HG03025 (cell line): ENCODE measurements at regions not wholly inside any gene's neighbourhood (a gene's known extent, or its start where the extent isn't known, plus 50 kb on each side); places are given as distances from the start of the nearest gene placed in this dataset.

Experiments used
- ATAC-seq: cut with Tn5 transposase; IDR thresholded peaks from one replicate; pipeline ENCODE4 v1.9.1; 2021; ENCODE audit warnings: mild to moderate bottlenecking, moderate library complexity; ENCODE audit not compliant: unreplicated experiment, low FRiP score

DNA sequence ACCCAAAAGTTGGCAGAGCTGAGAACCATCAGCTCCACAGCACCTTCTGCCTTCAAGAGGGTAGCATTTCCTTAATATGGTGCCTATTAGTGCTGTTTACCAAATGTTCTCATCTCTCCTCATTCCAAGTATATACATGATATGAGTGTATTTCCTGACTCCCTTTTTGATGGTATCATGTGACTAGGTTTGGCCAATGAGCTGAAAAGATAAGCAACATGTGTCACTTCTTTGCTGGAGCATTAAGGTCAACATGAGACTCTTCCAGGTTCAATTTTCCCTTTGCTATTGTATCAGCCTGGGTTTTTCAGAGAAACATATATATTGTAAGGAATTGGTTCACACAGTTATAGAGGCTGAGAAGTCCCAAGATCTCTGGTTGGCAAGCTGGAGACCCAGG, 310.9 kb downstream of the HRH4 start:
- ATAC-seq: no peak

DNA sequence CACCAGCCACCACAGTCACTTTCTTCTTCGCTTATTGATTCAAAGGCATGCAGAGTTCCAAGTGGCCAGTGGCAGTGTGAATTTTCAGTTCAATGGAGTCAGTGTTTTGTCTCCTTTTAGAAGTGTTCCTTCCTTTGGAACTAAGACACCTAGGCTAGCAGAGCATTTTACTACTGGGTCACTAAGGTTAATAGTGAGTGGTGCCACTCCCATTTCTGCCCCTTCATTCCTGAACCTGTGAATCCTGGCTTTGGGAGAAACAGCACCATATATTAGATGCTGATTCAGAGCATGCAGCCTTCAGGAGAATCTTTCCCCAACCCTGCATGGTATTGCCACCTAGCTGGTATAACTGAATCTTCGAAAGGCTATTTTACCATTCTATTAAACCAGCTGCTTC, 312.7 kb downstream of the HRH4 start:
- no peak for ATAC-seq

DNA sequence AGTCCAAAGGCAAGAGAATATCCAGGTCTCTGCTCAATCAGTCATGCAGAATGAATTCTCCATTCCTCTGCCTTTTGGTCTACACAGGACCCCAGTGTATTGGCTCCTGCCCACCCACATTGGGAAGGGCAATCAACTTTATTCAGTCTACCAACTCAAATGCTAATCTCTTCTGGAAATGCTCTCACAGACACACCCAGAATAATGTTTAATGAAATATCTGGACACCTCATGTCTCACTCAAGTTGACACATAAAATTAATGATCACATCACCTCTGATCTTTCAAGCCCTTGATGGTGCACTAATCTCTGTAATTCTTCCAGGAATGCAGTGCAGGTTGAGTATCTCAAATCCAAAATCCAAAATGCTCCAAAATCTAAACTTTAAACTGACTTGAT, 315.6 kb downstream of the HRH4 start:
- ATAC-seq: no peak

DNA sequence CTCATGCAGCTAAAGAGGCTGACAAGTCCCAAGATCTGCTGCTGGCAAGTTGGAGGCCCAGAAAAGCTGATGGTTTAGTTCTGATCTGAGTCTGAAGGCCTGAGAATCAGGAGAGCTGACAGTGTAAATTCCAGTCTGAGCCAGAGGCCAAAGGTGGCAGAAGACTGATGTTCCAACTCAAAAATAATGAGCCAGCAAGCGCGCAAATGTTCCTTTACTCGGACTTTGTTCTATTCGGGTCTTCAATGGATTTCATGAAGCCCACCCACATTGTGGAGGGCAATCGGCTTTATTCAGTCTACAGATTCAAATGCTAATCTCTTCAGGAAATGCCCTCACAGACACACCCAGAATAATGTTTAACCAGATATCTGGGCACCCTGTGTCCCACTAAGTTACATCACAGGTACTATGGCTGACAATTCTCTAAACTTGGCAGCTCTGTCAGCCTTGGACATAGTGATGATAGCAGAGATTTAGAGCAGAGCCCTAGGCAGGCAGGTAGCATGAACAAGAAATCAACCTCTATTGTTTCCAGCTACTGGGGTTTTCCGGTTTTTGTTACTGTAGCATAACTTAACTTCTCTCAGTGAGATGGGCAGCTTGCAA, 318.5 kb downstream of the HRH4 start:
- no peak for ATAC-seq

DNA sequence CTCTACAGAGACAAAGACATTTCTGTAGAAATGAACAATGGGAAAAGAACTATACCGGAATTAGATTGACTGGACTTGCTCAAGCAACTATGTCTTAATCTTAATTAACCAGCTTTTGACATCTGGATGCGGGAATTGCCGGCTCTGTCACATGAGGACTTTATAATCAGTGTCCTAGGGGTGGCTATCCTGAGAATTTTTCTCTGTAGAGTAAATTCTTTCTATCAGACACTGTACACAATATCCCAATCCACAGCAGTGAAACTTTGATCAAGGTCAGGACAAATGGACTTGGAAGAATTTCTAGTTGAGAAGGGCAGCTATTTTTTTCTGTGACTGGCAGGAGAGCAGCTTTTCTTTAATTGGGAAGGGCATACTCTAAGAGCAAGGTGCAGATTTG, 322.1 kb downstream of the HRH4 start:
- no peak for ATAC-seq

DNA sequence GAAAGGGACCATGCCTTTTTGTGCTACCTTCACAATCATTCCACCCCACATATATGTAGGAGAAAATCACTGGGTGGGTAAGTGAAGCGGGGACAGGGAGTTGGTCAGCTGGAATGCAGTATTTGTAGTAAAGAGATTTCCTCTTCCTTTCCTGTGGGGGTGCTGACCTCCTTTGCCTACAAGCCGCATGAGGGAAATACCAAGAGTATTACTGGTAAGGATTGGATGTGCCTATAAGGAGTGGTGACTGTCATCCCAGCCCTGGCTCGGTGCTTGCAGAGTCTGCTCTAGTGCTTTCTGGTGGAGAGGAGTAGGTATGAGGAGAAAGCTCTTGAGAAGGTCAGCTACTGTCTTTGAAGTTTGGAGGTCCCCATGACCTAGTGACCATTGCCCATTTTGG, 324.6 kb downstream of the HRH4 start:
- ATAC-seq: no peak

DNA sequence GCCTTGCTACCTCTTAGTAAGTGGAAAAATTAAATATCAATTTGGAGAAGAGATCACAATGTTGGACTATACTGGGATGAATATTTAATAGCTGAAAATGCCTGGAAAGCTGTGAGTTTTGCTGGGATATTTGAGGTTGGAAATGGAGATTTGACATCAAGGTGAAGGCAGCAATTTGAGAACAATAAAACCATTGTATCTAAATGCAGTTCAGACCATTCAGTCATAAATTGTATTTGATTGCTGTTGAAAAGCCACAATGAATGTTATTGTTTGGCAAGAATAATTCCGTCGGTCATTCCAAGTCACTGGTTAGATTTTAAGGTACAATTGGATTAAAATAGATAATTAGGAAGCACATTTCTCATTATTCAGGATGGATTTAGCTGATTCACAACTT, 325.6 kb downstream of the HRH4 start:
- no peak for ATAC-seq

DNA sequence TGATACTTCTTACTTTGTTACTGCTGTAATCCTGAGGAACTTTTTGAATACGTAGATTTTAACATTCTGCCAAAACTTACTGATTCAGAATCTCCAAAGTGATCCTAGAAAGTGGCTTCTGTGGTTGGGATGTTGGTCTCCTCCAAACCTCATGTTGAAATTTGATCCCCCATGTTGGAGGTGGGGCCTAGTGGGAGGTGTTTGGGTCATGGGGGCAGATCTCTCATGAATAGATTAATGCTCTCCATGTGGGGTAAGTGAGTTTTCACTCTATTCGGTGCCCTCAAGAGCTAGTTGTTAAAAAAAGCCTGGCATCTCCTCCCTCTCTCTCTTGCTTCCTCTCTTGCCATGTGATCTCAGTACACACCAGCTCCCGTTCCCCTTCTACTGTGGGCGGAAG, 329.9 kb downstream of the HRH4 start:
- no peak for ATAC-seq

DNA sequence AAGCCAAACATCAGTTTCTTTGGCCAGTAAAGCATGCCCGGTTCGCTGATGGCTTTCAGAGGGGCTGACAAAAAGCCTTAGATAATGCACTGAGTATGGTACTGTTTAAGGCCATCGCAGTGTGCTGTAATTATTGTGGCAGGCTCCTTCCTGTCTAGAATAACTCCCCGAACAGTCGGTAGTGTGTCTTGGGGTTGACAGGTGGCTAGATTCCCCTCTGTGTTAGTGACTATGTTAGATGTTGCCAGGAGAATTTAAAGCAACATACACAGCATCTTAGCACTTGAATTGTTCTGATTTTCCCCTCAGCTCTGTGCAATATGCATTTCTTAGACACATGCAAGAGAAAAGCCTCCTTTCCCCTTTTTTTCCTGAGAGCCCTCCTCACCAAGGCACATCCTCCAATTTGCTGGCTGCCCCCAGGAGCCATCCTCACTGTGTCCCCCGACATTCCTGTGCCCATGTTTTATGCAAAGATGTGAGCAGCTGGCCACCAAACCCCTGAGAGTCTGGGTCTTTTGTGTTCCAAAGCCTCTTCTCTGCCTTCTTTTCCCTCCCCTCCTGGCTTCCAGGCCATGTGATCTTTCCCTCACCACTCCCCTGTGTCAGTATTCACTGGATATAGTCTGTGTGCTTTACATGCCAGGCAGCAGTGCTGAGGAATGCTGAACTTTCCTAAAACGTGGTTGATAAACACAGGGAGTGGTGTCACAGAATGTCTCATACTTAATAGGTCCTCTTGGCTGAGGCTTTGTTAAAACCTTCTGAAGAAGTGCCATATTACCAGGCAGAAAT, 331.5 kb downstream of the HRH4 start:
- ATAC-seq: no peak

DNA sequence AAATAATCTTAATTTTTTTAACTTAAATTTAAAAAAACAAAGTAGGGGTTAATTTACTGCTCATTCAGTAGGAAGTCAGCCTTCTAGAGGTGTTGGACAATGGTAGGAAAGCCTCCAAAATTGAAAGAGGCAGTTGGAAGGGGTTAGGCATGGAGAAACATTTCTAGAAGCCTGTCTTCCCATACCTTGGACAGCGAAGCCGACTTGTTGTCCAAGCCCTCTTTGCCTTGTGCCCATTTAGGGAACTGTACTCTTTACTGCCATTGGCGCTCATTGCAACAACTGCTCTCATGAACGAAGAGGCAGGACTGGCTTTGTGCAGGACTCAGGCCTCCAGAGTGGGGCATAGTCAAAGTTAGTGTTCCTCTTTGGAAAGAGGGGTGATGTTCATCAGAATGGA, 333.3 kb downstream of the HRH4 start:
- ATAC-seq: no peak

DNA sequence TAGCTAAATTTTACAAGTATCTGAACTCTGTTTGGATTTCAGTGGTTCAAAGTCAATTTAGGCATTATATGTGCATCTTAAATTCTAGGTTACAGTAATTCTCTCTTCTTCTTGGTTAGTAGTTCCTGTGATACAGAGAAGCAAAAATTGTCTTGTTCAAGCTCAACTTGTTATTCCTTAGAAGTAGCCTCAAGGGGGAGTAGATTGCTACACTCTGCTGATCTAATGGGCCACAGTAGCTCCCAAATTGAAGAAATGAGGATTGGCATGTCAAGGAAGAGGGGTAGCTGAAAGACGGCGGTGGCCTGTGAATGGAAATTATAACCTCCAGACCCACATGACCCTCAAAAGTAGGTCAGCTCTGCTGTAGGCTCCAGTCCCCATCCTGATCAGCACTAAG, 334.7 kb downstream of the HRH4 start:
- no peak for ATAC-seq

DNA sequence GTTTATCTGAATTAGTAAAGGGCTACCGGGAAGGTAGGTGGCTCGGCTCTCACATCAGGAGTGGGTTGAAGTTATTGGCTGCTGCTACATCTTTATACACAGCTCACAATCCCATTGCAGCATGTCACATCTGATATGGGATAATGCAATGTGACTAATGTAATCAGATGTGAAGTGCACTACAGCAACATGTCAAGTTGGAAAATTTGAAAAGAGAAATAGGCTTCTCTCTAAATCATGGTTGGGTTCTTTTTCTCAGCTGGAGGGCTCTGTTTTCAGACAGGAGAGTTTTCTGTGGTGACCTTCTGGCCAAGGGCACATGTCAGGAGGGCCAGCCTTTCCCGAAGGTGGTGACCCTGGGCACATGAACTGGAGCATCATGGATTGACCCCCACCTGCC, 337.5 kb downstream of the HRH4 start:
- ATAC-seq: no peak

DNA sequence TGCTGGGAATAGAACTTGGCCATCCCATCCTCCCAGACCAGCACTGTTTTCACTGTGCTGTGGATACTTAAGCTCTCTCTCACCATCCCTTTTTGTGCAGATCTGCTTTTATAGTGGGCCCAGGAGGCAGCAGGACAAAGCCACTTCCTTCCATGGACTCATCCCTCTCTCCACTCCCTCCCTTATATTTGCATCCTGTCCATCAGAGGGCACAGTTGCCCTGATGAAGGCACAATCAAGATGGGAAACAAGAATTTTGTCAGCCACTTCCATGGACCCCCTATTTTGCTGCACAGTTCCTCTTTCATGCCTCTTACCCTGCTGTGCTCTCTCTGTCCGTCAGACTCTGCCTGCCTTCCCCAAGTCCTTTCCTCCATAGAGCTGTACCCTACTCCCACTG, 338.7 kb downstream of the HRH4 start:
- ATAC-seq: no peak

DNA sequence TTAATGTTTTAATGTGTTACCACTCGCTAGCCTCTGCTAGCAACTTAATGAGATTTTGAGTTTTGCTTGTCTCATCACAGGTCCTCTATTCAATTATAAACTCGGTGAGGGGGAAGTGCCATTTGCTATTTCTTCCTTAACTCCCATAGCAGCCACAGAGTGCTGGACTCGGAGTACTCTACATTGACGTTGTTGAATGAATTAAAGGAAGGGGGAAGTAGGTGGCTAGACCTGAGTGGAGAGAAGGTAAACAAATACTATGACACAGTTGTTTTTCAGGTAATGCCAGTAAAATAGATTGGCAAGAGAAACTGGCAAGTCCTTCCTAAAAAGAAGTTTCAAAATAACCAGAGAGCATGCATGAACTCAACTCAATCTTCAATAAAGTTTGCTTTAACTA, 339.3 kb downstream of the HRH4 start:
- no peak for ATAC-seq

DNA sequence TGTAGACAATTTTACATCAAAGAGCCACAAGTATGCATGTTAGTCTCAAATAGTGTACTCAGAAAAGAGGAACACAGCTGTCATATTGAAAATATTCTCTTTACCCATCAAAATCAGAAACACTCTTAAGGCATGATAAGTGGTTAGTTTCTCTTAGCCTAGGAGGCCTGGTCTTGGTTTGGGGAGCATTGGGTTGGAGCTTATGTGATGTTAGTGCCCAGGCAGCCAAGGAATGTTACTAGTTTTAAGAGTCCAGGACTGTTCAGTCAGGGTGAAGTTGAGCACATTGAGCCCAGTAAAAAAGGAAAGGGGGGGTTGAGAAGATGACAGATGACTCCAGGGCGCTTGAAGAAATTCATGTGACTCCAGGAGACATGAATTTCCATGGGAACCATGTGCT, 340.6 kb downstream of the HRH4 start:
- no peak for ATAC-seq

DNA sequence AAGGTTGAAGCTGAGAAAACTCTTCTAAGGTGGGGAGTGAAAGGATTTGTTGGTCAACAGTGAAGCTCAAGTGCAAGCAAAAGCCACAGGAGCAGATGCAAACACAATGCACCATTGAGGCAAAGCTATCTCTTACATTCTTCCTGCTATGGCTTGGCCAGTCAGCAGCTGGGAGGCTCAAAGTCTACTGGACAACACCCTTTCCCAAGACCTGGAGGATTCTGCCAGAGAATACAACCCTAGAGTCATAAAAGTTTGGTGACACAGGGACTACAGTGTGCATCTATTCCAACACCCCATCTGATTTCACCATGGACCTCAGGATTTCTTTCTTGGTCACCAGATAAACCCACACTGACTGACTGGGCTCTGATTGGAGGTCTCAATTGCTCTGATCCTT, 342.0 kb downstream of the HRH4 start:
- ATAC-seq: no peak

DNA sequence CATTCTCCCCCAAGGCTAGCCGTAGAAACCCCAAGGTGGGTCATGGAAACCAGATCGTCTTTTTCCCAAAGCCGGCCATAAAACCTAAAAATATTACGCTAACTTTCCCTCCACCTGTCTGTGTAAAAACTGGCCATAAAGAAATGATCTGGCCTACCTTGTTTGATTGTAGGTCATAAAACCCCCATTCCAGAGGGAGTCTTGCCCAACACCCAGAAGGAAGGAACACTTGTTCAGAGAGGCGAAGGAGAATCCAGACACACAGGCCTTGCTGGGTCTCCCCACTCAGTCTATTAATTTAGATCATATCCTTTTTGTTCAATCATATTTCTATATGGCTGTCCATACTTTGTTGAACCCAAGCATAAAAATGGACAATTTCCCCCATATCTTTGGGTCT, 344.7 kb downstream of the HRH4 start:
- no peak for ATAC-seq

DNA sequence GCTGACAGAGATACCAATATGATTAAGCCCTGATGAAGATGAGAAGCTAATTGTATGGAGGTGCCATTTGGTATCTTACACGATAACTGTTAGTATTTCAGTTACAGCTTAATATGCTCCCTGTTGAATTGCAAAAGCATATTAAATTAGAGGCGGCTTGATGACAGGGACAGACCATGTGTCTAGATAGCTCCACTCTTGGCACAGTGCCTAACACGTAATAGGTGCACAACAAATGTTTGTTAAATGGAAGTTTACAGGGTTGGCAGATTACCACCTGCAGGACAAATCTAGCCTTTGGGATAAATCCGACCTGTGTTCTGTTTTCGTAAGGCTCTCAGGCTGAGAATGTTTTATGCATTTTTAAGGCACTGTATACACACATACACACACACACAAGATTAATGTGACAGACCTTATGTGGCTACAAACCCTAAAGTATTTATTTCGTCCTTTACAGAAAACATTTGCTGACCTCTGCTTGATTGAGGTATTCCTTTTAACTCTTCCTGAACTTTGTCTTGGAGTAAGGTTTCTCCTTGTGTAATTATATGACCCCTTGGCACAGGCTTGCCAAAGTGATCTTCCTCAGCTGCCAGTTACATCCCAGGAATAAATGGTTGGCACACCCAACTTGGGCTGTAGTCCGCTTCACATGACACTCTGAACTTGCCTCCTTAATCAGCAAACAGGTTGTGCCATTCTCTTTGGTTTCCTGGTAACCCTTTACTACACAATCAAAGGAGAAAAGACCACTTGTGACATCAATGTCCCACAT, 348.9 kb downstream of the HRH4 start:
- no peak for ATAC-seq

DNA sequence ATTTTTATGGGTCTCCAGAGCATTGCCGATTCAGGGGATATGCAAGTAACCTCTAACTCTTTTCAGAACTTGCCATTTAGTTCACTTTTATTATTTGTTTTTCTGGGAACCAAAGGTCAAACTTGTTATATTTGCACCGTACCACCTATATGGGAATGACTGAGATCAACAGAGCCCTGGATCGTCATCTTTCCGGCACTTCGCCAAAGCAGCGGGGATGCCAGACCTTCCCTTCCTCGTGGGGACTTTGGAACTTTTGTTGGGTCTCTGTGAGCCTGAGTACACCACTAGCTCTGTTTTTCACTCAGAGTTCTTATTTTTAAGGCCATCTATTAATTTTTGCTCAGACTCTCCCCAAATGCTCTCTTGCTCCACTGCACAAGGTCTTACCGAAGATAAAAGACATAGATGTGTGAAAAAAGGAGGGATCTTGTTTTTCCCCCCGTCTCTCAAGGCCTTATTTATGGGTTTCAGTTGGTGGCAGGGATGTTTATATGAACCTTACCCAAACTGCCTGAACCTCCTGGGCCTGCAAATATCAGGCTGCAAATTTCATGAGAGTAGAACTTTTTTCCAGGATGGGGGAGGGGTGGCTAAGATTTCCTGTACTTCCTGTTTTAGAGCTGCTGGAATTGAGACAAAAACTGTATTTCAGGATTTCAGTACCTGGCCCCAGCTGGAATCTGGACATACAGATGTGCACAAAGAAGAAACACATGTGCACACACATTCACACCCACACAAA, 350.3 kb downstream of the HRH4 start:
- no peak for ATAC-seq

DNA sequence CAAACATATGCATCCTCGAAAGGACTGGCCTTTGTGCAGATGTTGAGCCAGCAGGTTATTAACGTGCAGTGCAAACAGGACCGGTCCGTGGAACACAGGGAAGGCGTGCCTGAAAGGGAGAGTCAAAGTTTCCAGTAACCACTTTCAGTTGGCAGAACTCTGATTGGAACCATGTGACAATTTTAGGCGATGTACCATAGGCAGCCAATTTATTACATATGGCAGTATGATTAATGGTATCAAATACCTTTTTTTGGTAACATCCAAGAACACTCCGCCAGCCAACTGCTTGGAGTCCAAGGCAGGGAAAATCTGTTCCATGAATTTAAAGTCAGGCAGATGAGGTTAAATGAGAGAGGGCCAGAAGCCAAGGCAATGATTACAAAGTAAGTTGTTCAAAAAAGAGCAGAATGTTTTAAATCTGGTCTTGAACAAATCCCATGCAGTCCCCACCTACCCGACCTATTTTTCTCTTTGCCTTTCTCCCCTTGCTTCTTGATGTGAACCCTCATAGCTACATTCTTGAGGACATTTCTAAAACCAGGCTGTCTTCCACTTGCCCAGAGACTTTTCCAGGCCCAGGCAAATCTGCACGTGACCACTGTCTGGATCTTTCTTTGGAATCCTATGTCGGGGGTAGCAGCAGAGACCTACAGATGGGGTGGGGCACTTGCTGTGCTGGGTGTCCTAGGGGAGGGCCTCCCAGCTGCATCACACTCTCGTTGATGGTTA, 351.7 kb downstream of the HRH4 start:
- no peak for ATAC-seq
